RWPE2 (cell line): ENCODE measurements at regions not wholly inside any gene's neighbourhood (a gene's known extent, or its start where the extent isn't known, plus 50 kb on each side); places are given as distances from the start of the nearest gene placed in this dataset.

Experiments
- ATAC-seq: fragments of 200-7000 bp; cut with Tn5 transposase; 3 replicates; pipeline ENCODE4 v1.9.1; 2021; ENCODE audit warnings: low read depth
- DNase-seq: peaks from one replicate; pipeline ENCODE4 v3.0.0-alpha.2; 2020; ENCODE audit warnings: low spot score
- H3K27ac ChIP-seq: fragments of 450-650 bp; 2 replicates; pipeline ENCODE4 v1.5.1; 2017; ENCODE audit warnings: mild to moderate bottlenecking; ENCODE audit not compliant: poor library complexity, severe bottlenecking
- H3K27me3 ChIP-seq: fragments of 250-450 bp; sonication (Bioruptor Pico); 2 replicates; pipeline ENCODE4 v1.5.1; 2021; ENCODE audit warnings: mild to moderate bottlenecking, moderate library complexity; ENCODE audit not compliant: insufficient read depth, poor library complexity, severe bottlenecking
- H3K36me3 ChIP-seq: fragments of 250-450 bp; sonication (Bioruptor Pico); 2 replicates; pipeline ENCODE4 v1.5.1; 2020; ENCODE audit warnings: low read depth, mild to moderate bottlenecking, moderate library complexity
- H3K4me1 ChIP-seq: fragments of 250-450 bp; sonication (Bioruptor Pico); 2 replicates; pipeline ENCODE4 v1.5.1; 2021; ENCODE audit warnings: mild to moderate bottlenecking, moderate library complexity; ENCODE audit not compliant: insufficient read depth, poor library complexity, severe bottlenecking
- H3K4me3 ChIP-seq: fragments of 250-450 bp; sonication (Bioruptor Pico); 2 replicates; pipeline ENCODE4 v1.5.1; 2021; ENCODE audit warnings: mild to moderate bottlenecking, moderate library complexity; ENCODE audit not compliant: severe bottlenecking
- H3K9me3 ChIP-seq: fragments of 250-450 bp; sonication (Bioruptor Pico); 2 replicates; pipeline ENCODE4 v1.5.1; 2021; ENCODE audit warnings: mild to moderate bottlenecking, moderate library complexity; ENCODE audit not compliant: severe bottlenecking
- TF ChIP-seq, protein P1 (sequence below): fragments of 450-650 bp; IDR thresholded peaks from one replicate; pipeline ENCODE4 v1.5.1; 2017; ENCODE audit warnings: mild to moderate bottlenecking, moderate library complexity; ENCODE audit not compliant: poor library complexity, severe bottlenecking

GRCh38 chr11:122333467-122333866 lies 217.5 kb upstream of the BLID start:
- Histone ChIP-seq H3K36me3 (no peaks in the 10 kb centered on the region), H3K9me3 (no peaks in the 10 kb centered on the region), H3K27ac (no peak overlapping the region), H3K4me3 (no peak overlapping the region), H3K27me3 (no peaks in the 10 kb centered on the region), H3K4me1 (no peaks in the 10 kb centered on the region)
- TF ChIP-seq, protein P1, sequence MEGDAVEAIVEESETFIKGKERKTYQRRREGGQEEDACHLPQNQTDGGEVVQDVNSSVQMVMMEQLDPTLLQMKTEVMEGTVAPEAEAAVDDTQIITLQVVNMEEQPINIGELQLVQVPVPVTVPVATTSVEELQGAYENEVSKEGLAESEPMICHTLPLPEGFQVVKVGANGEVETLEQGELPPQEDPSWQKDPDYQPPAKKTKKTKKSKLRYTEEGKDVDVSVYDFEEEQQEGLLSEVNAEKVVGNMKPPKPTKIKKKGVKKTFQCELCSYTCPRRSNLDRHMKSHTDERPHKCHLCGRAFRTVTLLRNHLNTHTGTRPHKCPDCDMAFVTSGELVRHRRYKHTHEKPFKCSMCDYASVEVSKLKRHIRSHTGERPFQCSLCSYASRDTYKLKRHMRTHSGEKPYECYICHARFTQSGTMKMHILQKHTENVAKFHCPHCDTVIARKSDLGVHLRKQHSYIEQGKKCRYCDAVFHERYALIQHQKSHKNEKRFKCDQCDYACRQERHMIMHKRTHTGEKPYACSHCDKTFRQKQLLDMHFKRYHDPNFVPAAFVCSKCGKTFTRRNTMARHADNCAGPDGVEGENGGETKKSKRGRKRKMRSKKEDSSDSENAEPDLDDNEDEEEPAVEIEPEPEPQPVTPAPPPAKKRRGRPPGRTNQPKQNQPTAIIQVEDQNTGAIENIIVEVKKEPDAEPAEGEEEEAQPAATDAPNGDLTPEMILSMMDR = no peak
- no peak for ATAC-seq
- no peak for DNase-seq

GRCh38 chr11:122331079-122331478 lies 215.1 kb upstream of the BLID start:
- ATAC-seq = peak; percentile 31; the same call in 1 of the 3 replicates
- Histone ChIP-seq H3K9me3 (no peaks in the 10 kb centered on the region), H3K36me3 (no peaks in the 10 kb centered on the region), H3K4me1 (no peaks in the 10 kb centered on the region), H3K27me3 (no peaks in the 10 kb centered on the region), H3K27ac (no peak overlapping the region), H3K4me3 (no peak overlapping the region)
- no peak for DNase-seq
- TF ChIP-seq, protein P1 = no peak

DNA sequence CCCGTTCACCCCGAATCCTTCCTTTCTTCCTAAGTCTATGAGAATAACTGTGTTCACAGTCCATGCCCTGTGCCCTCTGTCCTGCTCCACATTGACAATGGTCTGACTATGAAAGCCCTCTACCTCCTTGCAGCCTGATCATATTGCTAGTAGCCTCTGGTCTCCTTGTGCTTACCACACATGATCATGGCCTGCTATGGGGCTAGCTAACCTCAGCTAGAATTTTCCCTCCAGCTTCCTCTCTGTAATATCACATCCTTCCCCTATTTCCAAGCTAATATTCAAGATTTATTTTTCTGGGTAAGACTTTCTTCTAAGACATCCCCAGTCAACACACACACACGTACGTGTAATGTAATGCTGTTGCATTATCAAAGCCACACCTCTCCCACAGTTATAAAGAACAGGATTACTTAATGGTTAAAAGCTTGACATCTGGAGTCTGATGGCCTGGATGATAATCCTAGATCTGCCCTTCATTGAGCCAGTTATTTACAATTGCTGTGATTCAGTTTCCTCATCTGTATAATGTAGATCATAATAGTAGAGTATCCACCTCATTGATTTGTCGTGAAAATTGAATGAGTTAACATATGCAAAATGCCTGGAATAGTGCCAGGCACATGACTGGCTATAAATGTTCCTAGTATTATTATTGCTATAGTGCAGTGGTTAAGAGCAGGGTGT lies 214.4 kb upstream of the BLID start:
- Histone ChIP-seq H3K4me3 (no peak overlapping the region), H3K4me1 (no peaks in the 10 kb centered on the region), H3K27me3 (no peaks in the 10 kb centered on the region), H3K36me3 (no peaks in the 10 kb centered on the region), H3K9me3 (no peaks in the 10 kb centered on the region), H3K27ac (no peak overlapping the region)
- TF ChIP-seq, protein P1 = no peak
- ATAC-seq = peak; percentile 23; the same call in 1 of the 3 replicates
- no peak for DNase-seq

GRCh38 chr11:122327528-122327927 lies 211.5 kb upstream of the BLID start:
- Histone ChIP-seq H3K27me3 (no peaks in the 10 kb centered on the region), H3K9me3 (no peaks in the 10 kb centered on the region), H3K4me3 (no peak overlapping the region), H3K36me3 (no peaks in the 10 kb centered on the region), H3K27ac (no peak overlapping the region), H3K4me1 (no peaks in the 10 kb centered on the region)
- DNase-seq = no peak
- TF ChIP-seq, protein P1 = no peak
- ATAC-seq = no peak; the same call in 2 of the 3 replicates

- TF ChIP-seq, protein P1 = no peak
Observed at GRCh38 chr11:122323754-122324421, 207.9 kb upstream of the BLID start.

More at GRCh38 chr11:122323754-122324421, 207.9 kb upstream of the BLID start:
- Histone ChIP-seq H3K9me3 (no peaks in the 10 kb centered on the region), H3K36me3 (no peaks in the 10 kb centered on the region), H3K4me1 (no peaks in the 10 kb centered on the region), H3K27ac (no peak overlapping the region), H3K27me3 (no peaks in the 10 kb centered on the region), H3K4me3 (no peak overlapping the region)
- ATAC-seq (no peak), DNase-seq (no peak)
